DND-41 (cell line): ENCODE measurements at regions not wholly inside any gene's neighbourhood (a gene's known extent, or its start where the extent isn't known, plus 50 kb on each side); places are given as distances from the start of the nearest gene placed in this dataset.

Experiments
- EZH2 ChIP-seq: IDR thresholded peaks from 3 replicates; pipeline ENCODE4 v1.6.1; 2012; ENCODE audit warnings: borderline replicate concordance, low read depth, mild to moderate bottlenecking, moderate library complexity, low read length, inconsistent platforms; ENCODE audit not compliant: severe bottlenecking
- TF ChIP-seq, protein P1 (sequence below): IDR thresholded peaks from 2 replicates; pipeline ENCODE4 v1.5.1; 2012; ENCODE audit warnings: borderline replicate concordance, low read length, moderate library complexity, mild to moderate bottlenecking; ENCODE audit not compliant: poor library complexity, severe bottlenecking; ENCODE audit errors: extremely low read depth

DNA sequence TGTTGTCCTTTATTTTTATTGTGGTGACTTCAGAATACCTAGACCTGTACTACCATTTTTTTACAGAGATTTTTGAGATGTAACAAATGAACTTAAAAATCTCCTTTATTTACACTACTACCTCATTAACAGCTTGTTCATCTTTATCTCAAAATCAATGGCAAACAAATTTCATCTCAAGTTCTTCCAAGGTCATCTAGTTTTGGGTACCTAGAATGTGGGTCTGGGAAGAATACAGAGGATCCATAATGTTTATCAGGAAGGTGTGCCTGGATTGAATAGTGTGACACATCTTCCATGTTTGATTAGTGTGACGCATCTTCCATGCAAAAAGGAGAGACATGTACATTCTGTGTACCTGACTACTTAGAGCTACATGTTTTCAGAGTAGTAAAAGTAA is 63.3 kb upstream of the CCDC179 start:
- TF ChIP-seq, protein P1, sequence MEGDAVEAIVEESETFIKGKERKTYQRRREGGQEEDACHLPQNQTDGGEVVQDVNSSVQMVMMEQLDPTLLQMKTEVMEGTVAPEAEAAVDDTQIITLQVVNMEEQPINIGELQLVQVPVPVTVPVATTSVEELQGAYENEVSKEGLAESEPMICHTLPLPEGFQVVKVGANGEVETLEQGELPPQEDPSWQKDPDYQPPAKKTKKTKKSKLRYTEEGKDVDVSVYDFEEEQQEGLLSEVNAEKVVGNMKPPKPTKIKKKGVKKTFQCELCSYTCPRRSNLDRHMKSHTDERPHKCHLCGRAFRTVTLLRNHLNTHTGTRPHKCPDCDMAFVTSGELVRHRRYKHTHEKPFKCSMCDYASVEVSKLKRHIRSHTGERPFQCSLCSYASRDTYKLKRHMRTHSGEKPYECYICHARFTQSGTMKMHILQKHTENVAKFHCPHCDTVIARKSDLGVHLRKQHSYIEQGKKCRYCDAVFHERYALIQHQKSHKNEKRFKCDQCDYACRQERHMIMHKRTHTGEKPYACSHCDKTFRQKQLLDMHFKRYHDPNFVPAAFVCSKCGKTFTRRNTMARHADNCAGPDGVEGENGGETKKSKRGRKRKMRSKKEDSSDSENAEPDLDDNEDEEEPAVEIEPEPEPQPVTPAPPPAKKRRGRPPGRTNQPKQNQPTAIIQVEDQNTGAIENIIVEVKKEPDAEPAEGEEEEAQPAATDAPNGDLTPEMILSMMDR: no peak
- no peak for TF ChIP-seq EZH2
